COLO668 (cell line): ENCODE measurements at regions not wholly inside any gene's neighbourhood (a gene's known extent, or its start where the extent isn't known, plus 50 kb on each side); places are given as distances from the start of the nearest gene placed in this dataset.

ENCODE experiments used
- DNase-seq: peaks from one replicate; lab custom pipeline; 2025; ENCODE audit not compliant: unreplicated experiment; lab: John Stamatoyannopoulos, UW

DNA sequence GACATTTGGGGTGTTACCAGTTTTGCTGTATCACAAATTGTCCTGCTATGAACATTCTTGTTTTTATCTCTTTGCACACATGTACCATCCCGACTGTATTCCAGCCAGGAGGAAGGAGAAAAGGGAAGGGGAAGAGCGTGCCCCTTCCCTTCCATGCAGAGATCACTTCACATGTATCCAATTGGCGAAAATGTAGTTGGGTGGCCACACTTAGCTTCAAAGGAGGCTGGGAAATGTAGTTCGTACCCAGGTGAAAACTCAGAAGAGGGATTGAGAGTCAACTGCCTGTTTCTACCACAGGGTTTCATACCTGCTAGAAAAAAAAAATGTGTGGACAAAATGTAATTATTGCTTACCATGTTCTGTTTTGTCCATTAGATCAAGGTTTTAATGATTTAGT is 189.1 kb upstream of the PELI2 start:
- no peak for DNase-seq

DNA sequence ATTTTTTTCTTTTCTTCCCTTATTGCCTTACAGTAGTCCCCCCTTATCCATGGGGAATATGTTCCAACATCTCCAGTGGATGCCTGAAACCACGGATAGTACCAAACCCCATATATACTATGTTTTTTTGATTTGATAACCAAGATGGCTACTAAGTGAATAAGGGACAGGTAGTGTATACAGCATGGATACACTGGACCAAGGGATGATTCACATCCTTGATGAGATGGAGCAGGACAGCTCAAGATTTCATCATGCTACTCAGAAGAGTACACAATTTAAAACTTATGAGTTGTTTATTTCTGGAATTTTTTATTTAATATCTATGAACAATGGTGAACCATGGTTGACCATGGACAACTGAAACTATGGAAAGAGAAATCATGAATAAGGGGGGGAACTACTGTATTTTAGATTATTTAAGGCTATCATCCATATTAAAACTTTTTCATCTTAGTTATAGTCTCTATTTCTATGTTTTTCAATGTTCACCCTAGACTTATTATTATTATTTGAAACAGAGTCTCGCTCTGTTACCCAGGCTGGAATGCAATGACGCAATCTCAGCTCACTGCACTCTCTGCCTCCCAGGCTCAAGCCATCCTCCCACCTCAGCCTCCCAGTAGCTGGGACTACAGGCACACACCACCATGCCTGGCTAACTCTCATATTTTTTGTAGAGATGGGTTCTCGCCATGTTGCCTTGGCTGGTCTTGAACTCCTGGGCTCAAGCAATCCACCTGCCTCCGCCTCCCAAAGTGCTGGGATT is 188.0 kb upstream of the PELI2 start:
- no peak for DNase-seq

DNA sequence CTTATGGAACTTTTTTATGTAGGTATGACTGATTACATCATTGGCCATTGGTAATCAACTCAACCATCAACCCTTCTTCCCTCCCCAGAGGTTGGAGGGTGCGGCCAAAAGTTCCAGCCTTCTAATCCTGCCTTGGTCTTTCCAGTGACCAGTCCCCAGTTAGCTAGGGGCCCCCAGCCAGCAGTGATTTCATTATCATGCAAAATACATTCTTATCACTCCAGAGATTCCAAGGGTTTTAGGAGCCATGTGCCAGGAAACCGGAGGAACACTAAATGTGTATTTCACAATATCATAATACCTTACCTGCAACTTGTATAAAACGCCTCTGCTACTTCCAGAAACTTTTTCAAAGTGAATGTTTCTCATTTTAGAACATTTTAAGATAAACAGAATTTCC is 181.5 kb upstream of the PELI2 start:
- no peak for DNase-seq

DNA sequence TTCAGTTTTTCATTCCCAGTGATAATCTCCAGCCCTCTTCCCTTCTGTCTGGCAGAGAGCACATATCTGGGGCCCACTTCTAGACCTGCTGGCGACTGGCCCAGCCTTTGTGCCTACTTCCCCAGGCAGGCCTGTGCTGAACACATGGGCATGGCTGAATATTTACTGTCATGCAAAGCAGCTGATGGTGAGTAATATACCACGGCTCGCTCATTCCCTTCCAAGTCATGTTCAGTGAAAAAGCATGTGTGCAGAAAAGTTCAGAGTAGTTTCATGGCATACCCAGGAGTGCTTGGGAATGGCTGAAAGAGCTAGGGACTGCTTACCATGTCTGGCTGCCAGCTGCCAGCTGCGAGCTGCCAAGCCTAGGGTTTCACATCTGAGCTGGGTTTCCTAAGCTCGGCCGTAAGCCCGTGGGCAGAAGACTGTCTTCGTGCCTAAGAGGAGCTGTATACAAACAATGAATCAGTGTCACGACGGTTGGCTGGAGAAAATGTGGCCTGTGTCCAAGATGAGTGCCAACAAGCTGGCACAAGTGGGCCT is 179.9 kb upstream of the PELI2 start:
- DNase-seq, result no peak

DNA sequence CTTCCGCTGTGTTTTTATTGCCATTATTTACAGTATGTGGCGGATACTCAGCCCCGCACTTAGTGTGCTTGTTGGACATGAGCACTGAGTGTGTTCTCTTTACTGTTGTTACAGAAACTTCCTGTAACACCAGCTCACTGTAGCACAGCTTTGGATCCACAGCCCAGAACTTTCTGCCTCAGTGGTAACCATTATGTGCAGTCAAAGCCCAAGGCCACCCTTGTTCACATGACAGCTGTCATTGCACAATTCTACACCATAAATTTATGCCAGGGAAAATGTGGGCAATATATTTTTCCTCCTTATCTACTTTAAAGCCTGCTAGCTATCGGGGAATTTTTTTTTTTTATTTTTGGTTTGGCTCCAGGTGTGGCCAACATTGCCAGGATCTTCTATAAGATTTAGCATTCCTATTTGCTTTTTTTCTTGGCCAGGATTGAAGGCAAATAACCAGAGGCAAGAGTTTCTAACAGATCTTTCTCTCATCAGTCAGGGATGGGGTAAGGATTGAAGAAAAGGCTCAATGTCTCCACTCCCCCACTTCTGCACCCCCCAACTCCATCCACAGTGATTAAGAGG is 176.0 kb upstream of the PELI2 start:
- DNase-seq, result no peak

DNA sequence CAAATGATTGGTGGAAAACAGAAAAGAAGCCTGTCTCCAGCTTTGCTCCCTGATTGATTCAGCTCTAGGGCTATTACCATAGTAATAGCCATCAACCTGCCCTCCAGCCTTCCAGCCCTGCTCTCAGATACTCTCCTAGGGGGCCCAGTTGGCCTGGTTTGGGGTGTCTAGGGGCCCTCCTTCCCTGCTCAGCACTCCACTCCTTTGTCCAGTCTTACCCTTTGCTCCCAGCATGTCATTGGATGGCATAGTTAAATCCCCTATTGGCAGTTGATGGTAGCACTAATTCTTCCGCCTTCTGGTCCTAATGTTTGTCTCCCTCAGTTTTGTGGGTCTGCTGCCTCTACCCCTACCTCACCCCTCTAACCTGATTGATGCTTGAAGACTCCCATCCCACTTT is 175.4 kb upstream of the PELI2 start:
- no peak for DNase-seq

DNA sequence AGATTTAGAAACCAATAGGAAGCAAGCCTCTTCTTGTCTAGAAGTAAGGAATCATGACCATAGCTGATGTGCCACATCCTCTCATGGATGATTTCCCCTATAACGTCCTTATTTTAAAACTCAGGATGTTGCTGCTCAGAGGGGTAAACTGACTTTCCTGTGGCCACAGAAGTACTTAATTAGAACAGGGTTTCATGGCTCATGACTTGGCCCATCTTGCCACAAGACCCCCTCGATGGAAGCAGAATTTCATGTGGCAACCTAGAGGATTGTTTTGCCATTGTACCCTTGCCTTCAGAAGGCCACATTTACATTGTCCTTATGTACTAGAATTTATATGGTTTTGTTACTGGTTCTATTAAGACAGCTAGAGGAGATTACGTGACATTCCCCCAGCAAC is 173.5 kb upstream of the PELI2 start:
- DNase-seq, result no peak

DNA sequence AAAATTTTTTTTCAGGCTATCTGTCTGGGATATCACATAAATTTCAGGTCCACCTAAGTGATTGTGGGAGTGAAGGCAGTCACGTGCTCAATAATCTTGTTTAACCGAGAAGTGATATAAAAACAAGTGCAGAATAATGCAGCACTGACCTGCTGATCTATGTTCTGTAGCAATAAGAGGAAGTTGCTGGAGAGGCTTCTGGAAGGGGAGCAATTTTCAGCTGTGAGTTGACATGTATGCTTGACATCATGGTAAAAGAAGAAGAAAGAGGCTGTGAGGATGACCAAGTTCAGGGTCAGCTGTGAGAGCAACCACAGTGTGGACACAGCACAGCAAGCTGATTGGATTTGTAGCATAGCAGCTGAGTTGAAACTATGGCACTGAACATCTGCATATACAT is 172.0 kb upstream of the PELI2 start:
- DNase-seq, result no peak

DNA sequence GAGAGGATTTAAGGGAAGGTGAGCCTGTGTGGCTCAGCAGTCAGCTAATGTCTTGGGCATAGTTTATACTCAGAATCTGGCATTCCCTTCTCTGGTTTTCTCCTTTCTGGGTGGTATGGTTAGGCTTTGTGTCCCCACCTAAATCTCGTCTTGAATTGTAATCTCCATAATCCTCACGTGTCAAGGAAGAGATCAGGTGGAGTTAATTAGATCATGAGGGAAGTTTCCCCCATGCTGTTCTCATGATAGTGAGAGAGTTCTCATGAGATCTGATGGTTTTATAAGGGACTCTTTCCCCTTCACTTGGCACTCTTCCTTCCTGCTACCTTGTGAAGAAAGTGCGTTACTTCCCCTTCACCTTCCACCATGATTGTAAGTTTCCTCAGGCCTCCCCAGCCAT is 169.8 kb upstream of the PELI2 start:
- DNase-seq, result no peak

DNA sequence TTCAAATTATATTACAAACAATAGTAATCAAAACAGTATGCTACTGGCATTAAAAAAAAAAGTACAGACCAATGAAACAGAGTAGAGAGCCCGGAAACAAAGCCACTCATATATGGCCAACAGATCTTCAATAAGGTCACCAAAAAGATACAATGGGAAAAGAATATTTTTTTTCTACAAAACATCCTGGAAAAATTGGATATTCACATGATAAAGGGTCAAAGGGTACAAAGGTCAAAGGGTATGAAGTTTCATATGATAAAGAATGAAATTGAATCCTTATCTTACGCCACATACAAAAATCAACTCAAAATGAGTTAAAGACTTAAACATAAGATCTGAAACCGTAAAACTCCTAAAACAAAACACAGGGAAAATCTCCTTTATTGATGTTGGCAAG is 168.5 kb upstream of the PELI2 start:
- no peak for DNase-seq

DNA sequence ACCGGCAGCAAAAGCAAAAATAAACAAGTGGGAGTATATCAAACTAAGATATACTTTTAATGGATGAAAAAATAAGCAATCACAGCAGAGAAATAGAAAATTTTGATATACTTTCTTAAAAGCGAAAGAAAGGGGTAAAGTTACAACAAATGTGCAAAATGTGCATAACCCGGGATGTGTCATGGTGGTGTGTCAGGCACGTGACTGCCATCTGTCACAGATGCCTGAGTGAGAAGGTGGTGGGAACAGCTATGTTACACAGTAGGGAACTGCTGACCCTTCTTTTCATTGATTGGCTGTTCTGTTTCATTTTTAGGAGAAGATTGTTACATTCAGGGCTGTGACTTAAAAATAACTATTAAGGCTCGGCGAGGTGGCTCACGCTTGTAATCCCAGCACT is 168.1 kb upstream of the PELI2 start:
- DNase-seq, result no peak

DNA sequence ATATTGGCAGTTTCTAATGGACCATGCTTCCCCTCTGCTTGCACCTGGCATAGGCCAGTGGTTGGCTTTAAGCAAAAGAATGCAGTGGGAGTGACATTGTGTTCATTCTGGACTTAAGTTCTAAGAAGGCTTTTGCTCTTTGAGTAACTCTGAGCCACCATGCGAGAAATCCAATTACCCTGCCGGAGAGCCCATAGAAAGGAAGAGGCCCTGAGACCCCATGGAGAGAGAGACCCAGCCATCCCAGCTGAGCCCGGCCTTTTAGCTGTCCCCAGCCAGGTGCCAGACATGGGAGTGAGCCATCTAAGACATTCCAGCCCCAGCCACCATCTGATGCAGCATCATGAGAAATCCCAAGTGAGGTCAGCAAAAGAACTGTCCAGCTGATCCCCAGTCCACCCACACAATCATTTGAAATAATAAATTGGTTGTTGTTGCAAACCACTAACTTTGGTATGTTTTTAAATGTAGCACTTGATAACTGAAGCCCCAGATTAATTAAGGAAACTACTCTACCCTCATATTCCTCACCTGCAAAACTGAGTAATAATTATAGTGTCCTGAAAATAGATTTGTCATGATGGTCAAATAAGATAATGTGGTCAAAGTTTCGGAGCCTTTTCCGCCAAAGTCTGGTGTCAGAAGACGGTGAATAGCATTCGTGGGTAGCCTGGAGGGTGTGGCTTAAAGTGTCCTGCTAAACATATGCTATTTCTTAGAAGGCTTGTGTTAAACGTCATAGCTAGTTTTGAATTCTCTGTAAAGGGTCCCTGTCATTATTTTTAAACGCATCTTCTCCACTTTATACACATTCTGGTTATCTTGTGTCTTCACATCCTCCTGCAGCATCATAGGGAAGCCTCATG is 166.6 kb upstream of the PELI2 start:
- no peak for DNase-seq

DNA sequence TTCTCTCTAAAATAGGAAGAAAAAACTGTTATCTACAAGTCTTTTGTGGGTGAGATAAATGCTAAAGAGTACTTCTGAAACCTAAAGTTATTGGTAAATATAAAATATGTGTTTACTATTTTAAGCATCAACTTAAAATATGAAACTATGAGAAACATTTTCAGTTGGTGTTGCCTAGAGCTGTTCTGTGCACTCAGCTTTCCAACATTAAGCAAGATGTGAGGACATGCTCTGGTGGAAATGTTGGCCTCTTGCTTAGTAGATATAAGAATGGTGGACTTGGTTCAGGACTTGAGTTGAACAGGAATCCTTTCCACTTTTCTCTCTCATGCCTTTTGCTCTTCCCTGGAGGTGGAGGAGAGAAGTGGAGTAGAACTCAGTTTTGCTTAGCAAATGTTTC is 164.1 kb upstream of the PELI2 start:
- DNase-seq, result no peak

DNA sequence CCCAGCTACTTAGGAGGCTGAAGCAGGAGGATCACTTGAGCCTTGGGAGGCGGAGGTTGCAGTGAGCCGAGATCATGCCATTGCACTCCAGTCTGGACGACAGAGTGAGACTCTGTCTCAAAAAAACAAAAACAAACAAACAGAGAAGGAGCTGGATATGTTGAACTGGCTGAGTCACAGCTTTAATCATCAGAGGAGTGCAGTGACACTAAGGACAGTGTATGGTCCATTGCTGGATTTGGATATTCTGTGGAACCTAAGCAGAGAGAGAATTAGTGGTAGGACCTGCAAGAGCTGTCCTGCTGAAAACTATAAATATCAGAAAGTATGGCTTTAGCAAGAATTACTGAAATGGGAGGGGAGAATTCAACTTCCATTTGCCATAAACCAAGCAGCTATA is 163.0 kb upstream of the PELI2 start:
- DNase-seq, result no peak

DNA sequence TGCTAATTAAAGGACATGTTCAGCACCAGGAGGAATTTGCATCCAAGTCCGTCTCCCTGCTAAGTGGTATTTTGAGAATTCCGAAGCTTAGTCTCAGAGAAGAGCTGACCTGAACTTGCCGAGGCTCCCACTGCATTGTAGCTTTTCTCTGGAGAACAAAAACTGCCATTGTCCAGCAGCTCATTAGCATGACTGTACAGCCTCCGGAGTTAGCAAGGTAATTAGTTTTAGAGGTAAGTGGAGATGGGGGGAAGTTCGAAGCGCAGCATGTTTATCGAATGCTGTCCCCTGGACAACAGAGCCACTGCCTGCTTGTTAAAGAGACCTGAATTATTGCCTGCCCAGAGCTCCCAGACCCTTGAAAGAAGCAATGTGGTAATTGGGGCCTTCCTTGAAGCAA is 160.3 kb upstream of the PELI2 start:
- no peak for DNase-seq

DNA sequence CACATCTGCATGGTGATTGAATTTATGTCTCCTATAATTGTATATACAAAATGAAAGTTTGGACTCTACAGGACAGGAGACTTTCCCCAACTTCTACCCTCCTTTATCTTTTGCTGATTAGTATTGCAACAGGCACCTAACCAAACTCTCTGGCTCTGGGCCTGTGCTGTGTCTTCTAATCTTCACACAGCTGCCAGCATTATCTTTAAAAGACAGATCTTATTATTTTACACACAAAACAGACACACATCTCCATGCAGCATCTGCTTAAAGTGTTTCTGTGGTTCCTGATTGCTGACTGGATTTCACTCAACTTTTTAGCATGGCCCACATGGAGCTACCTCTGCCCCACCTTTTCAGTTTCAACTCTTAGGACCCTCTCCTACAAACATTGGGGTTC is 154.9 kb upstream of the PELI2 start:
- DNase-seq, result no peak

DNA sequence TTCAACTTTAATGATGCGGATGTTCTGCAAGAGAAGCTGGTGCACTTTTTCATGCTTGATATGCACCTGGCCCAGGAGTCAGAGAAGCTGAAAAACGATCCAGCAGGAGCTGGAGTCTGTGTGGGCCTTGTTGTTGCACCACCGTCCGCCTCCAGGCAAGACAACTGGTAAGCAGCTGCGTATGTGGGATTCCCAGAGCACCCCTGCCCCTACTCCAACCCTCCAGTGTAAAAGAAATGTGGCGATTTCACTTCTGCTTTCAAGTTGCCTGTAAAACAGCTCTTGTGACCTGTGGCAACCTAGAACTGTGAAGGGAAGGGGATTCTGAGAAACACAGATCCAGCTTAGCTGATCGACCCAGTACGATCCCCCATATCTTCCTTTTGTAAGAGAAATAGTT is 154.1 kb upstream of the PELI2 start:
- DNase-seq, result no peak

DNA sequence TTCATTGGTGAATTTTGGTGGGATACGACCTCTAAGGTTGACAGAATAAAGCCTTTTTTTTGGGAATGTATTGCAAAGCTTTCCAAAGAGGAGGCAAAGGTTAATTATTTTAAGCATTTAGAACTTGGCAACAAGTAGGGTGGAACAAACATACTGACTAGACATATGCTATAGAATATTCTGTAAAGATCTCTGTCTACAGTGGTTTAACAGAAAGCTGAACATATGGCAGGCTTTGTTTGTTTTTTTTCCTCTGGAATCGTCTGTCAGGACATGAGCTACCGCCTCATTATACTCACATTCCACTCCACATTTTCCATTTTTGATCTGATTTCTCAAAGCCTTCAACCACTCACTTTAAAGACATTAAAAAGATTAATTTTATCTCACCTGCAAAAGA is 153.4 kb upstream of the PELI2 start:
- DNase-seq, result no peak

DNA sequence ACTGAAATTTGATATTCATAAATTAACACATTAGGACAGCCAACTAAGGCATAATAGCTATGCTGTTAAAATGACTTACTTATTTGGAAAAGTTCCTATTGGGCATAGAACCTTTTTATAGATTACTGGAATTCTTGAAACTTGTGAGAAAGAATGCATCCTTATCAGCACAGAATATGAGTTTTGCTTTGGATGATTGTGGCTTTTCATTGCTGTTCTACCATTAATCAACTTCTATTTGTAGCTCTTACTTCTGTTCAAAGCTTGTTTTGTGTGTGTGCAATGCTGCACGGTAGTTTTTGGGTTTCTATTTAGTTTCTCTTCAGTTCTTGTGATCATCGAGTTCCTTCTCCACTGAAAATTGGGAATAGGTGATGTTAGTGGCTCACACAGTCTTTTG is 152.4 kb upstream of the PELI2 start:
- DNase-seq, result no peak

DNA sequence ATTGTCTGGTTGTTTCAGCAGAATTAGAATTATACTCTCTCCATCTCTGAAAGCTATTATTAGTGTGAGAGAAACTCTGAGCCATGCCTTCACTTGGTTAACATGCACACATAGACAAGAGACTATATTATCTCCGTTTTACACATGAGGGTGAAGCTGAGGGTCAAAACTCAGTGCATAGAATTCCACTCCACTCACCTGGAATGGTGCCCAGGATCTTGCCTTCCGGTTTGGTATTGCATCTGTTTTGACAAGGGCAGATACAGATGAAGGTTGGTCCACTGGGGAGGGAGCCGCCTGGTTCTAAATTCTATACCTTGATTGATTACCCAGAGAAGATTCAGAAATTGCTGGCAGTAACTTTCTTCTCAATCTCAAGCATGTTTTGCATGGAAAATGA is 149.5 kb upstream of the PELI2 start:
- no peak for DNase-seq

DNA sequence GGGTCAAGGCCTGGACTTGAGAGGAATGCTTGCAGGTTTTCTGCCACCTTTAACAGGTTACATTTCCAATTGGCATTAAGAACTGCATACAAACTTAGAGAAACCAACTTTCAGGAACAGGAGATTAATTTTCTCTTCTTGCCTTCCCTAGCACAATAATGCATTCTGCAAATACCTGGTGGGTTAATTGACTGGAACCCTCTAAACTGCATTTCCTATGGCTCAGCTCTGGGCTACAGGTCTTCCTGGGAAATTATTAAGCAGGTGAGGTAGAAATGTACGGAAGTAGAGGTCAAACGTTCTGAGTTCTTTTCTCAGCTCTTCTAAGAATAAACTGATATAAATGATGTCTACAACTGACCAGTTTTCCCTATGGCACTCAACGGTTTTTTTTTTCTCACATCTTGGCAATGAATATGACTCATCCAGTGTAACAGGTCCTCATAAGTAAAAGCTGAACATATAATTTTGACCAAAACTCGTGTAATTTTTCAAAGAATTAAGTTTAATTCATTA is 144.9 kb upstream of the PELI2 start:
- DNase-seq, result no peak
